ENCODE measurements at regions not wholly inside any gene's neighbourhood (a gene's known extent, or its start where the extent isn't known, plus 50 kb on each side); places are given as distances from the start of the nearest gene placed in this dataset.

- no peak for DNase-seq
- in situ Hi-C loops (cut with MboI; ENCODE audit: low pct_ligation_motif_present in 1 of 4, low pct_unique_long_range_greater_than_20kb in 1 of 4, low sequenced_read_pairs in 3 of 4), result loop anchor here in 2 of 4 donors (5.0 to 10.0 kb wide), 2 partner anchors 243 to 245 kb away; no protein-coding TSS in a partner anchor
- H3K4me3 ChIP-seq, result no peak overlapping the region
- no peaks in the 10 kb centered on the region for H3K36me3 ChIP-seq
- H3K4me1 ChIP-seq, result peaks cover 0 to 7% (median 0%) of the 10 kb centered on the region in 4 donors
- no peak overlapping the region for H3K27ac ChIP-seq
- intact Hi-C loops (cut with DNase I; ENCODE audit: low total_unique reads), result no loop called here
- no peaks in the 10 kb centered on the region for H3K9me3 ChIP-seq
- TF ChIP-seq EP300 (IDR thresholded peaks at IDR 0.05; ENCODE audit: low read depth) (no peak), POLR2A (IDR thresholded peaks at IDR 0.05) (no peak), CTCF (IDR thresholded peaks at IDR 0.05) (no peak), POLR2AphosphoS5 (IDR thresholded peaks at IDR 0.05) (no peak)
- H3K27me3 ChIP-seq, result peaks cover 6% of the 10 kb centered on the region
- 20 to 80% methylated on average over 1 to 5 of the region's 5 CpGs for WGBS, 2 donors (ENCODE audit: low coverage in 1 of 2)
Observed at GRCh38 chr17:77771998-77772397, 186.5 kb upstream of the TNRC6C start.

GRCh38 chr17:77772461-77772897 is 186.0 kb upstream of the TNRC6C start:
- Histone ChIP-seq H3K36me3 (no peaks in the 10 kb centered on the region), H3K4me3 (no peak overlapping the region), H3K27ac (no peak overlapping the region), H3K9me3 (no peaks in the 10 kb centered on the region), H3K27me3 (peaks cover 6% of the 10 kb centered on the region), H3K4me1 (peaks cover 0 to 7% (median 0%) of the 10 kb centered on the region in 4 donors)
- intact Hi-C loops (cut with DNase I; ENCODE audit: low total_unique reads) (no loop called here), in situ Hi-C loops (cut with MboI; ENCODE audit: low pct_ligation_motif_present in 1 of 4, low pct_unique_long_range_greater_than_20kb in 1 of 4, low sequenced_read_pairs in 3 of 4) (loop anchor here in 2 of 4 donors (5.0 to 10.0 kb wide), 2 partner anchors 242 to 245 kb away; no protein-coding TSS in a partner anchor)
- peak; percentile 43 to 66 (median 63) for TF ChIP-seq CTCF (IDR thresholded peaks at IDR 0.05)
- no peak for TF ChIP-seq EP300 (IDR thresholded peaks at IDR 0.05; ENCODE audit: low read depth)
- DNase-seq, result peak; percentile 69
- WGBS, 2 donors (ENCODE audit: low coverage in 1 of 2), result 22 to 40% methylated on average over 1 to 10 of the region's 10 CpGs

GRCh38 chr17:77772899-77773358 is 185.6 kb upstream of the TNRC6C start:
- DNase-seq, result no peak
- intact Hi-C loops (cut with DNase I; ENCODE audit: low total_unique reads) (no loop called here), in situ Hi-C loops (cut with MboI; ENCODE audit: low pct_ligation_motif_present in 1 of 4, low pct_unique_long_range_greater_than_20kb in 1 of 4, low sequenced_read_pairs in 3 of 4) (loop anchor here in 2 of 4 donors (5.0 to 10.0 kb wide), 2 partner anchors 242 to 244 kb away; no protein-coding TSS in a partner anchor)
- H3K4me1 ChIP-seq, result peaks cover 0 to 7% (median 0%) of the 10 kb centered on the region in 4 donors
- no peaks in the 10 kb centered on the region for H3K9me3 ChIP-seq
- H3K27ac ChIP-seq, result no peak overlapping the region
- no peak overlapping the region for H3K4me3 ChIP-seq
- TF ChIP-seq CTCF (IDR thresholded peaks at IDR 0.05), result no peak
- no peak for TF ChIP-seq POLR2A (IDR thresholded peaks at IDR 0.05)
- TF ChIP-seq POLR2AphosphoS5 (IDR thresholded peaks at IDR 0.05), result no peak
- TF ChIP-seq EP300 (IDR thresholded peaks at IDR 0.05; ENCODE audit: low read depth), result no peak
- no peaks in the 10 kb centered on the region for H3K36me3 ChIP-seq
- H3K27me3 ChIP-seq, result peaks cover 6% of the 10 kb centered on the region
- 75% methylated on average over 4 to 6 of the region's 6 CpGs for WGBS, 2 donors (ENCODE audit: low coverage in 1 of 2)

- intact Hi-C loops (cut with DNase I; ENCODE audit: low total_unique reads) (no loop called here), in situ Hi-C loops (cut with MboI; ENCODE audit: low pct_ligation_motif_present in 1 of 4, low pct_unique_long_range_greater_than_20kb in 1 of 4, low sequenced_read_pairs in 3 of 4) (loop anchor here in 2 of 4 donors (5.0 to 10.0 kb wide), 2 partner anchors 241 to 243 kb away; no protein-coding TSS in a partner anchor)
- WGBS, 2 donors (ENCODE audit: low coverage in 1 of 2), result 96 to 97% methylated on average over 5 to 13 of the region's 13 CpGs
- TF ChIP-seq POLR2AphosphoS5 (IDR thresholded peaks at IDR 0.05), result no peak
- TF ChIP-seq POLR2A (IDR thresholded peaks at IDR 0.05), result no peak
- no peaks in the 10 kb centered on the region for H3K9me3 ChIP-seq
- no peak for DNase-seq
- no peaks in the 10 kb centered on the region for H3K27me3 ChIP-seq
- peaks cover 0 to 7% (median 0%) of the 10 kb centered on the region in 4 donors for H3K4me1 ChIP-seq
- no peak overlapping the region for H3K4me3 ChIP-seq
- H3K36me3 ChIP-seq, result no peaks in the 10 kb centered on the region
- H3K27ac ChIP-seq, result no peak overlapping the region
Observed at GRCh38 chr17:77774182-77774581, 184.3 kb upstream of the TNRC6C start.

All from transverse colon (tissue), 4 donors.